GM18951 (cell line): ENCODE measurements at regions not wholly inside any gene's neighbourhood (a gene's known extent, or its start where the extent isn't known, plus 50 kb on each side); places are given as distances from the start of the nearest gene placed in this dataset.
"Not testable (repeated sequence)": the region's sequence is repeated elsewhere in the genome, so short reads cannot be mapped to it uniquely, and the experiment has no call there.

ENCODE experiments used
- POLR2A ChIP-seq: IDR thresholded peaks from 4 replicates; pipeline ENCODE4 v1.6.1; 2011; ENCODE audit warnings: mild to moderate bottlenecking; ENCODE audit not compliant: insufficient read length, insufficient read depth; ENCODE audit errors: extremely low read depth
- in situ Hi-C: fragments of 300-500 bp; cut with MboI; formaldehyde crosslinking; loops from one replicate; pipeline ENCODE4 v1.12.0; 2022; ENCODE audit warnings: low sequenced_read_pairs, mixed read lengths, inconsistent platforms; ENCODE audit not compliant: unreplicated experiment

GRCh38 chr3:191682961-191683360 lies 222.0 kb downstream of the PYDC2 start:
- in situ Hi-C loops, result no loop called here

GRCh38 chr3:191686626-191687025 lies 225.7 kb downstream of the PYDC2 start:
- no peak for TF ChIP-seq POLR2A
- in situ Hi-C loops, result no loop called here

More at GRCh38 chr3:191682961-191683360, 222.0 kb downstream of the PYDC2 start:
- no peak for TF ChIP-seq POLR2A

- in situ Hi-C loops, result no loop called here
Measured at GRCh38 chr3:191688756-191689433, 227.9 kb downstream of the PYDC2 start.

GRCh38 chr3:191691184-191691583 lies 230.2 kb downstream of the PYDC2 start:
- in situ Hi-C loops, result not testable (repeated sequence)

More at GRCh38 chr3:191688756-191689433, 227.9 kb downstream of the PYDC2 start:
- TF ChIP-seq POLR2A, result no peak

- in situ Hi-C loops, result no loop called here
- no peak for TF ChIP-seq POLR2A
Measured at GRCh38 chr3:191695131-191695814, 234.3 kb downstream of the PYDC2 start.

DNA sequence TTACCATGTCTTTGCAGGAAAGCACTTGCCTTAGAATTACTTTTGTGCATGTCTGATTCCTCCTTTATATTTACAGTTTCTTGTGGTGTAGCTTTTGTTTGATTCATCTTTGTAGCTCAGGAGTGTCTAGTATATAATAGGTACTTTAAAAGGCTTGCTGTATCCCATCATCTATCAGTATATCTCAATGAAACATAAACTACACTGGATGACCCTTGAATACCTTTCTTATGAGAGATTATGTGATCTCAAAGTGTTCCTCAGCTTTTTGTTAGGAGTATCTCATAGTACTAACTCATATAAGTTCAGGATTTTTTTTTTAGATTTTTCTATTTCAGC lies 234.8 kb downstream of the PYDC2 start:
- in situ Hi-C loops, result no loop called here
- TF ChIP-seq POLR2A, result no peak

GRCh38 chr3:191696348-191696747 lies 235.4 kb downstream of the PYDC2 start:
- in situ Hi-C loops, result no loop called here
- no peak for TF ChIP-seq POLR2A

DNA sequence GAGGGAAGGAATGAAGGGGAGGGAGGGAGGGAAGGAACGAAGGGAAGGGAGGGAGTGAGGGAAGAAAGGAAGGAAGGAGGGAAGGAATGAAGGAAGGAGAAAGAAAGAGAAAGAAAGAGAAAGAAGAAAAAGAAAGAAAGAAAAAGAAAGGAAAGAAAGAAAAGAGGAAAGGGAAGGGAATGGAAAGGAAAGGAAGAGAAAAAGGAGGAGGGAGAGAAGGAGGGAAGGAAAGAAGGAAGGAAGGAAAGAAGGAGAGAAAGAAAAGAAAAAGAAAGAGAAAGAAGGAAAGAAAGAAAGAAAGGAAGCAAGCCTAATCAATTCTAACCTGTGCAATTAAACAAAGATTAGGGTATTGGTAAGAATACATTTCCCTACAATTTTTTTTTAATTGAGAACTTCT lies 238.6 kb downstream of the PYDC2 start:
- no peak for TF ChIP-seq POLR2A
- in situ Hi-C loops, result no loop called here

GRCh38 chr3:191702121-191702520 lies 241.2 kb downstream of the PYDC2 start:
- in situ Hi-C loops, result no loop called here
- TF ChIP-seq POLR2A, result no peak

GRCh38 chr3:191707817-191708216 lies 246.9 kb downstream of the PYDC2 start:
- in situ Hi-C loops, result no loop called here
- TF ChIP-seq POLR2A, result no peak

DNA sequence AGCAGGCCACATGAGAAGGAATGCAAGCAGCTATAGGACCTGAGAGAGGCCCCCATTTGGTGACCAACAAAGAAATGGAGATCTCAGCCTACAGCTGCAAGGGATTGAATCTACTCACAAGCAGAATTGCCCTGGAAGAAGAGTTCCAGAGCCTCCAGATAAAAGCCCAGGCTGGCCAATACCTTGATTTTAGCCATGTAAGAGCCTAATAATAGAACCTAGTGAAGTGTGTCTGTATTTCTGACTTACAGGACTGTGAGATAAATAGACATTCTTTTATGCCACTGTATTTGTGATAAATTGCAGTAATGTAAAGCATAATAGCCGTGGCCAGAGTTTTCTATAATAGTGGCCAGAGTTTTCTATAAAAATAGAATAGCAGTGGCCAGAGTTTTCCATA lies 254.6 kb downstream of the PYDC2 start:
- in situ Hi-C loops, result no loop called here
- no peak for TF ChIP-seq POLR2A

- no peak for TF ChIP-seq POLR2A
- in situ Hi-C loops, result no loop called here
Measured at GRCh38 chr3:191721390-191721861, 260.5 kb downstream of the PYDC2 start.

- no peak for TF ChIP-seq POLR2A
- in situ Hi-C loops, result no loop called here
Measured at GRCh38 chr3:191721990-191722389, 261.0 kb downstream of the PYDC2 start.

- in situ Hi-C loops, result no loop called here
Measured at GRCh38 chr3:191727338-191727737, 266.4 kb downstream of the PYDC2 start.

More at GRCh38 chr3:191727338-191727737, 266.4 kb downstream of the PYDC2 start:
- no peak for TF ChIP-seq POLR2A
